IPS-18a (cell line): ENCODE measurements at regions not wholly inside any gene's neighbourhood (a gene's known extent, or its start where the extent isn't known, plus 50 kb on each side); places are given as distances from the start of the nearest gene placed in this dataset.

Experiments used
- H3K27ac ChIP-seq: one replicate; pipeline ENCODE4 v1.5.1; 2013; ENCODE audit warnings: low read length
- H3K27me3 ChIP-seq: one replicate; pipeline ENCODE4 v1.6.1; 2013; ENCODE audit warnings: mild to moderate bottlenecking, low read length; ENCODE audit not compliant: control insufficient read depth, insufficient read depth
- H3K36me3 ChIP-seq: one replicate; pipeline ENCODE4 v1.6.1; 2013; ENCODE audit warnings: low read depth, low read length; ENCODE audit not compliant: control insufficient read depth
- H3K4me1 ChIP-seq: one replicate; pipeline ENCODE4 v1.6.1; 2013; ENCODE audit warnings: low read depth, low read length; ENCODE audit not compliant: control insufficient read depth
- H3K4me3 ChIP-seq: one replicate; pipeline ENCODE4 v1.5.1; 2013; ENCODE audit warnings: low read length
- H3K9ac ChIP-seq: one replicate; pipeline ENCODE4 v1.6.1; 2013; ENCODE audit warnings: mild to moderate bottlenecking, low read length, moderate library complexity
- H3K9me3 ChIP-seq: one replicate; pipeline ENCODE4 v1.6.1; 2013; ENCODE audit warnings: low read depth, low read length; ENCODE audit not compliant: control insufficient read depth

GRCh38 chr10:129131457-129132132 is 335.4 kb upstream of the MGMT start:
- no peaks in the 10 kb centered on the region for H3K36me3 ChIP-seq
- no peak overlapping the region for H3K4me3 ChIP-seq
- no peaks in the 10 kb centered on the region for H3K27me3 ChIP-seq
- no peak overlapping the region for H3K9ac ChIP-seq
- no peaks in the 10 kb centered on the region for H3K9me3 ChIP-seq
- peaks cover 3% of the 10 kb centered on the region for H3K4me1 ChIP-seq
- no peak overlapping the region for H3K27ac ChIP-seq

GRCh38 chr10:129133856-129134255 is 333.2 kb upstream of the MGMT start:
- Histone ChIP-seq H3K9ac (no peak overlapping the region), H3K27me3 (no peaks in the 10 kb centered on the region), H3K9me3 (no peaks in the 10 kb centered on the region), H3K4me3 (no peak overlapping the region), H3K36me3 (no peaks in the 10 kb centered on the region), H3K27ac (no peak overlapping the region), H3K4me1 (peaks cover 20% of the 10 kb centered on the region)

- no peaks in the 10 kb centered on the region for H3K27me3 ChIP-seq
- H3K9ac ChIP-seq, result no peak overlapping the region
- H3K27ac ChIP-seq, result no peak overlapping the region
- H3K4me1 ChIP-seq, result peaks cover 21% of the 10 kb centered on the region
- no peaks in the 10 kb centered on the region for H3K9me3 ChIP-seq
- H3K36me3 ChIP-seq, result no peaks in the 10 kb centered on the region
- no peak overlapping the region for H3K4me3 ChIP-seq
These were observed 332.7 kb upstream of the MGMT start for GRCh38 chr10:129134371-129134770.

- Histone ChIP-seq H3K4me3 (no peak overlapping the region), H3K9me3 (no peaks in the 10 kb centered on the region), H3K4me1 (peaks cover 21% of the 10 kb centered on the region), H3K27ac (no peak overlapping the region), H3K36me3 (no peaks in the 10 kb centered on the region), H3K9ac (no peak overlapping the region), H3K27me3 (no peaks in the 10 kb centered on the region)
These were observed 331.4 kb upstream of the MGMT start for GRCh38 chr10:129135624-129136023.

GRCh38 chr10:129136074-129136473 is 331.0 kb upstream of the MGMT start:
- Histone ChIP-seq H3K9ac (no peak overlapping the region), H3K9me3 (no peaks in the 10 kb centered on the region), H3K36me3 (no peaks in the 10 kb centered on the region), H3K27me3 (no peaks in the 10 kb centered on the region), H3K27ac (no peak overlapping the region), H3K4me1 (peaks cover 21% of the 10 kb centered on the region), H3K4me3 (no peak overlapping the region)

- Histone ChIP-seq H3K27me3 (no peaks in the 10 kb centered on the region), H3K9me3 (no peaks in the 10 kb centered on the region), H3K4me3 (no peak overlapping the region), H3K36me3 (no peaks in the 10 kb centered on the region), H3K9ac (no peak overlapping the region), H3K27ac (no peak overlapping the region), H3K4me1 (peaks cover 21% of the 10 kb centered on the region)
These were observed 330.1 kb upstream of the MGMT start for GRCh38 chr10:129136951-129137350.

- Histone ChIP-seq H3K4me1 (peaks cover 21% of the 10 kb centered on the region), H3K9ac (no peak overlapping the region), H3K27me3 (no peaks in the 10 kb centered on the region), H3K9me3 (no peaks in the 10 kb centered on the region), H3K4me3 (no peak overlapping the region), H3K36me3 (no peaks in the 10 kb centered on the region), H3K27ac (no peak overlapping the region)
These were observed 325.8 kb upstream of the MGMT start for GRCh38 chr10:129140921-129141885.

GRCh38 chr10:129151281-129151680 is 315.8 kb upstream of the MGMT start:
- Histone ChIP-seq H3K9ac (no peak overlapping the region), H3K27me3 (no peaks in the 10 kb centered on the region), H3K4me1 (no peaks in the 10 kb centered on the region), H3K36me3 (no peaks in the 10 kb centered on the region), H3K9me3 (no peaks in the 10 kb centered on the region), H3K27ac (no peak overlapping the region), H3K4me3 (no peak overlapping the region)

GRCh38 chr10:129156406-129156805 is 310.6 kb upstream of the MGMT start:
- no peaks in the 10 kb centered on the region for H3K9me3 ChIP-seq
- no peak overlapping the region for H3K9ac ChIP-seq
- peaks cover 5% of the 10 kb centered on the region for H3K4me1 ChIP-seq
- no peaks in the 10 kb centered on the region for H3K27me3 ChIP-seq
- H3K4me3 ChIP-seq, result no peak overlapping the region
- no peaks in the 10 kb centered on the region for H3K36me3 ChIP-seq
- H3K27ac ChIP-seq, result no peak overlapping the region

- no peak overlapping the region for H3K9ac ChIP-seq
- no peaks in the 10 kb centered on the region for H3K27me3 ChIP-seq
- peaks cover 8% of the 10 kb centered on the region for H3K4me1 ChIP-seq
- H3K27ac ChIP-seq, result no peak overlapping the region
- no peaks in the 10 kb centered on the region for H3K36me3 ChIP-seq
- no peak overlapping the region for H3K4me3 ChIP-seq
- no peaks in the 10 kb centered on the region for H3K9me3 ChIP-seq
These were observed 309.9 kb upstream of the MGMT start for GRCh38 chr10:129157185-129157584.

- H3K4me1 ChIP-seq, result peaks cover 12% of the 10 kb centered on the region
- H3K9ac ChIP-seq, result no peak overlapping the region
- no peaks in the 10 kb centered on the region for H3K27me3 ChIP-seq
- no peaks in the 10 kb centered on the region for H3K9me3 ChIP-seq
- H3K36me3 ChIP-seq, result no peaks in the 10 kb centered on the region
- no peak overlapping the region for H3K4me3 ChIP-seq
- peak overlapping the region; percentile 19 for H3K27ac ChIP-seq
These were observed 305.9 kb upstream of the MGMT start for GRCh38 chr10:129161150-129161549.
